ENCODE measurements at regions not wholly inside any gene's neighbourhood (a gene's known extent, or its start where the extent isn't known, plus 50 kb on each side); places are given as distances from the start of the nearest gene placed in this dataset.
A peak's percentile ranks its signal among the peaks of the same experiment; 100 is the strongest.

DNA sequence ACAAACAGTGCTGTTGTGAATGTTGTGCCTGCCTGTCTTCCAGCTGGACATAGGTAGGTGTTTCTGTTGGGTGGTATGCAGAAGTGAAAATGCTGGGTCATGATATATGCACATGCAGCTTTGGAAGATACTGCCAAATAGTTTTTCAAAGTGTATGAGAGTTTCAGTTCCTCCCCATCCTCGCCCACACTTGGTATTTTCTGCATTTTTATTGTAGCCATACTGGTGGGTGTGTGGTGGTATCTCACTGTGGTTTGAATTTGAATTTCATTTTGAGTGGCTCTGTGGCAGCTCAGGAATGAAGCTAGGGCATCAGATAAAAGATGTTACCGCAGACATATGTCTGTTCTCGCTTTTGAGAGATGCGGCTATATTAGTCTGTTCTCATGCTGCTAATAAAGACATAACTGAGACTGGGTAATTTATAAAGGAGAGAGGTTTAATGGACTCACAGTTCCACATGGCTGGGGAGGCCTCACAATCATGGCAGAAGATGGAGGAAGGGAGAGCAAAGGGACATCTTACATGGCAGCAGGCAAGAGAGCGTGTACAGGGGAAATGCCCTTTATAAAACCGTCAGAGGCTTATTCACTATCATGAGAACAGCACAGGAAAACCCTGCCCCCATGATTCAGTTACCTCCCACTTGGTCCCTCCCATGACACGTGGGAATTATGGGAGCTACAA is 183.1 kb downstream of the CAND1 start:
- FAIRE-seq (peak; percentile 72), DNase-seq (ENCODE audit: extremely low spot score, insufficient read length, low read depth) (no peak)

- FAIRE-seq (no peak), DNase-seq (ENCODE audit: extremely low spot score, insufficient read length, low read depth) (no peak)
These were observed 184.0 kb downstream of the CAND1 start for GRCh38 chr12:67453191-67453590.

DNA sequence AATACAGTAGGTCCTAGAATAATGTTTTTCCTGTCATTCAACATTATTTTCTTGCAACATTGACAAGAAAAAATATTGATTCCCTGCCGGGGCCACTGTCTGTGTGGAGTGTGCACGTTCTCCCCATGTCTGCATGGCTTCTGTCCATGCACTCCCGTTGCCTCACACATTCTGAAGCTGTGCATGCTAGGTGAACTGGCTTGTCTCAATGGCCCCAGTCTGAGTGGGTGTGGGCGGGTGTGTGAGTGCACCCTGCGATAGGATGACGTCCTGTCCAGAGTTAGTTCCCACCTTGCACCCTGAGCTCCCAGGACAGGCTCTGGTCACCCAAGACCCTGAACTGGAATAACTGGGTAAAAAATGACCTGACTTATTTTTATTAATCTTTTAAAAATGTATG is 186.1 kb downstream of the CAND1 start:
- DNase-seq (ENCODE audit: extremely low spot score, insufficient read length, low read depth) (no peak), FAIRE-seq (no peak)

DNA sequence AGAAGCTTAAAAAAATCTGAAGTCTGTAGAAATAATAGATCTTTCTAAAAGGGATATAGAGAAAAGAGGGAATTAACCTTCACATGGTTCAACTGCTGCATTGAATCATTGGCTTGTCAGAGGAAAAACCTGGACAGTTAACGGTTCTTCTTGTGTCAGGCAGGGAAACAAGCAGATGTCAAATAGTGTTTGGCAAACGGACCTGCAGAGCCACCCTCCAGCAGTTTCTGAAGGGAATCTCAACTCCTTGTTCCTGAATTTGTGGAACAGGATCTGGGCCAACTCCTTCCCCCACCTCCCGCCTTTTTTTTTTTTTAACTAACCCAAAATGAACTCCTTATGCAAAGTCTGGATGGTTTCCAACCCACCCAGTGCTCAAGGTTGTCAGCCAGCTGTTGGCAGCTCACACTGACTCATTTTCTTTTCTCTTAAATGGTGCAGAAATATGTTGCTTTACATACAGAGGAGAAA is 187.3 kb downstream of the CAND1 start:
- DNase-seq (ENCODE audit: extremely low spot score, insufficient read length, low read depth) (no peak), FAIRE-seq (peak; percentile 15)

DNA sequence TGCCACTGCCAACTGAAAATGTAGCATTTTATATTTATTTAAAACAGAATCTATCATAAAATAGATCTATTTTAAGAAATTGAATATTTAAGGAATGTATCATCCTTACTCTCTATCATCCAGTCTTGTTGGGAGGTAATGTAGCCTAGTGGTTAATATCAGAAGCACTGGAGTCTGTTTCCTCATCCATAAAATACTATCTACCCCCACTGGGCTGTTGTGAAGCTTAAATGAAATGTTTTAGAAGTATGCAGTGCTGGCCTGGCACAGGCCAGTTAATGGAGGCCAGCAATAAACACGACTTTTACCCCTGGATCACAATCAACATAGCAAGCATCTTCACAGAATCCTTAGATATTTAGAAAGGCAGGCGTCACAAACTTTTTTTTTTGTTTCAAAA is 188.0 kb downstream of the CAND1 start:
- DNase-seq (ENCODE audit: extremely low spot score, insufficient read length, low read depth): no peak

DNA sequence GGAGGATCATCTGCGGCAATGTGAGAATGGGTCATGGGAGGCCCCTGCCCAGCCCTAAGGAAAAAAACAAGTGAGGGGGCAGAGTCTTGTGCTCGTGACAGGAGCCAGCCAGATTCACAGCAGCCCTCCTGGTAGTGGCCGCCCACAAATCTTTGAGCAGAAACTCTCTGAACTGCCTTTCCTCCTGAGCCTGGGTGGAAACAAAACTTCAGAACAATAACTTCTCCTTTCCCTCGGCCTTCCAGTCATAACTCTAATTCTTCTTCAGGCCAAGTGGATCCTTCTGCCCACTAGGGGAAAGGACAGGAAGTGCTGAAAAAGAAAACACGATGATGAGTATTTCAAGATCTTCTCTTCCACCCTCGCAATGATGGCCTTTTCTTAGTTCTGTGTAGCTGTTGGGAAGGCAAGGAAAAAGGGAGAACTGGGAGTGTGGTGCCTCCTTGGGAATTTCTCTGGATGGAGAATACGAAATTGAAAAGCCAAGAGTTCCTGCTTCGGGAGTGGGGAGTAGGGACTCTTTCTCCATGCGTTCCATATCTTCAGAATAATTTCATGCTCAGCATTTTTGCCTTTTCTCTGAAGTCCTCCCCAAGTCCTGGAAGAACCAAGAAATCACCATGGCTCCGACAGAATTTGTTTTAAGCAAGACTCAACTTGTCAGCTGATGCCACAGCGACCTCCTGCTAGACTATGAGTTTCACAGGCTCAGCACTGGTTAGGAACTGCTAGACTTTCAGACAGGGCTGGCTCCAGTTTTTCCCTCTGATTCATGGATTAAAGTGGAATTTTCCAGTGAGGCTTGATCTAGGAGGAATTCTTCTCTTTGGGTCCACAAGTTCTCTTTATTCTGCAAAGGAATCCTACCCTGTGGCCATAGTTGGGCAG is 188.9 kb downstream of the CAND1 start:
- no peak for DNase-seq (ENCODE audit: extremely low spot score, insufficient read length, low read depth)

More for the DNA sequence above, 188.0 kb downstream of the CAND1 start:
- no peak for FAIRE-seq

GRCh38 chr12:67459173-67459572 is 189.4 kb upstream of the DYRK2 start:
- DNase-seq (ENCODE audit: extremely low spot score, insufficient read length, low read depth) (no peak), FAIRE-seq (no peak)

More for the DNA sequence above, 188.9 kb downstream of the CAND1 start:
- no peak for FAIRE-seq

DNA sequence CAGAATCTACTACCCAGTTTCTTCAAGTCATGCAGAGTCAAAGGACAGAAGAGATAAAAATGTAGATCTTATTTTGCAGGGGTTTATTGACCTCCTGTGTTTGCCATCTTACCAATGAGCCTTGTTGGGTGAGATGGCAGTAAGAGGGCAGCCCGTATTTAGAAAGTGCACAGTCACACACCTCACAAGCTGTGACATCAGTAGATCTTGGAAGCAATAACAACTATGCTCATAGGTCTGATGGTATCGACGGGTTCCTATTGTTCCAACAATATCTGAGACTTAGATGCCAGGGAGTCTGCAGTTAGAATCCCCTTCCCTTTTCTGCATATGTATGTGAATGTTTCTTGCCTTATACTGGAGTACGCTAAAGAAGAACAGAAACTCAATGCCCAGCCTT is 189.0 kb upstream of the DYRK2 start:
- DNase-seq (ENCODE audit: extremely low spot score, insufficient read length, low read depth) (no peak), FAIRE-seq (no peak)

GRCh38 chr12:67460388-67460787 is 188.2 kb upstream of the DYRK2 start:
- DNase-seq (ENCODE audit: extremely low spot score, insufficient read length, low read depth) (no peak), FAIRE-seq (no peak)

DNA sequence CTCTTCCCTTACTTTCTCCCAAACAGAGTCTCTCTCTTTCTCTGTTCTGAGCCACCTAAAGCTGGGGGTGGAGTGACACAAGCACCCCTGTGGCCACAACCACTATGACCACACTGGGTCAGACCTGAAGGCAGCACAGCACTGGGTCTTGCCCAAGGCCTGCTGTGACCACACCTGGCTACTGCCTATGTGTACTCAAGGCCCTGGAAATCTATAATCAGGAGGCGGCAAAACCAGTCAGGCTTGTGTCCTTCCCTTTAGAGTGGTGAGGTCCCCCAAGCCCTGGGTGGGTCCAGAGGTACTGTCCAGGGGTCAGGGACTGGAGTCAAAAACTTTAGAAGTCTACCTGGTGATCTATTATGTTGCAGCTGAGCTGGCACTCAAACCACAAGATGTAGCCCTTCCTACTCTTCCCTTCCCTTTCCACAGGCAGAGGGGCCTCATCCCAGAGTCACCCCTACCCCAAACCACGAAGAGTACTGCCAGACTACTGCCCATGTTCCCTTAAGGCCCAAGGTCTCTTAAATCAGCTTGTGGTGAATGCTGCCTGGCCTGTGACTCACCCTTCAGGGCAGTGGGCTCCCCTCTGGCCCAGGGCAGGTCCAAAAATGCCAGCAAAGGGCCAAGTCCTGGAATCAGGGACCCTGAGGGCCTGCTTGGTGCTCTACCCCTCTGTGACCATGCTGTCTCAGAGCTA is 179.8 kb upstream of the DYRK2 start:
- FAIRE-seq (no peak), DNase-seq (ENCODE audit: extremely low spot score, insufficient read length, low read depth) (no peak)

DNA sequence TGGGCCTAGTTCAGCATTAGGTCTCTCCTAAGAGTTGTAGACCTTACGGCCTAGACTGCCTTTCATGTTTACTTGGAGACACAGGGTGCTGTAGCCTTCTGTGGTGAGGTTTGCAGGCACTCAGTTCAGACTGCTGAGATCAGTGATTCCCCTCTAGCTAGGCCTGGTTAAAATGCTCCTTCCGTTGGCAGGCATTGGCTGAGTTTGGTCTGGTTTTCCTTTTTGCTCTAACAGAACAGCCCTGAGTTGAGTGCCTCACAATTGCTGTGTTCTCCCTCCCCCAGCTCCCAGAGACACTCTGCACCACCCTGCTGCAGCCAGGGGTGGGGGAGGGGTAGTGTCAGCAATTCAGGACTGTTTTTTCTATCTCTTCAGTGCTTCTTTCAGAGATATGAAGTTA is 178.9 kb upstream of the DYRK2 start:
- FAIRE-seq (no peak), DNase-seq (ENCODE audit: extremely low spot score, insufficient read length, low read depth) (no peak)

DNA sequence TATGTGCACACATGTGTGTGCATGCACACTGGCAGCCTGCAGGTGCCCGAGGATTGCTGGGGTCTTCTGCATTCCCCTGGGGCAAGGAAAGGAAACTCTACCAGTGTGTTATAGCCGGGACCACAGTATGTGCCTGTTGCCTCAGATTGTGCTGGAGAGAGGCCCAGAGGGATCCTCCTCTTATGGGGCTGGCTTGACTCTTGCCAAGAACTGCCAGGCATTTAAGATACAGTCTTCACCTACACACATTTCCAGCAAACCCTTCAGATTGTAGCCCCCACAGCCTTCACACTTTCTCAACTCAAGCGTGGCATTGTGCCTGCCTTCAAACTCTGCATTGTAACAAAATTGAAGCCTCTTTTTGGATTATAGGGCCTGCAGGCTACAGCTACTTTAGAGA is 176.7 kb upstream of the DYRK2 start:
- DNase-seq (ENCODE audit: extremely low spot score, insufficient read length, low read depth) (no peak), FAIRE-seq (no peak)

- no peak for DNase-seq (ENCODE audit: extremely low spot score, insufficient read length, low read depth)
- no peak for FAIRE-seq
These were observed 176.0 kb upstream of the DYRK2 start for GRCh38 chr12:67472539-67472938.

GRCh38 chr12:67474934-67475620 is 173.5 kb upstream of the DYRK2 start:
- DNase-seq (ENCODE audit: extremely low spot score, insufficient read length, low read depth) (no peak), FAIRE-seq (no peak)

DNA sequence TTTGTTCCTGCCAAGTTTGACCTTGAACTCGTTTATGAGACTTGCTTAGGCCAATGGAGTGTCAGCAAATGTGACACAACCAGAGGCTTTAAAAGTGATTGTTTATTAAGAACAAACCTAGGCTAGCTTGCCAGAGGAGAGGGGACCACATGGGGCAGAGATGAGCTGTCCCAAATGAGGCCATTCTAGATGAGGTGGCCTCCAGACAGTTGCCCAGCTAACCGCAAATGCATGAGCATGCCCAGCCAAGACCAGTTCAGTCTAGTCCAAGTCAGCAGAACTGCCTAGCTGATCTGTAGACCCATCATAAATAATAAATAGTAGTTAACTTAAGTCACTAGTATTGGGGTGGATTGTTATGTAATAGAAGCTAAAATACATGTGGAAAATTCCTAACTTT is 172.8 kb upstream of the DYRK2 start:
- no peak for FAIRE-seq
- DNase-seq (ENCODE audit: extremely low spot score, insufficient read length, low read depth): no peak

- FAIRE-seq (no peak), DNase-seq (ENCODE audit: extremely low spot score, insufficient read length, low read depth) (no peak)
These were observed 170.8 kb upstream of the DYRK2 start for GRCh38 chr12:67477681-67478265.

- FAIRE-seq (peak; percentile 69), DNase-seq (ENCODE audit: extremely low spot score, insufficient read length, low read depth) (no peak)
These were observed 165.5 kb upstream of the DYRK2 start for GRCh38 chr12:67482751-67483661.

GRCh38 chr12:67483871-67484554 is 164.5 kb upstream of the DYRK2 start:
- no peak for DNase-seq (ENCODE audit: extremely low spot score, insufficient read length, low read depth)
- peak; percentile 62 for FAIRE-seq
